ENCODE measurements at regions not wholly inside any gene's neighbourhood (a gene's known extent, or its start where the extent isn't known, plus 50 kb on each side); places are given as distances from the start of the nearest gene placed in this dataset.

DNA sequence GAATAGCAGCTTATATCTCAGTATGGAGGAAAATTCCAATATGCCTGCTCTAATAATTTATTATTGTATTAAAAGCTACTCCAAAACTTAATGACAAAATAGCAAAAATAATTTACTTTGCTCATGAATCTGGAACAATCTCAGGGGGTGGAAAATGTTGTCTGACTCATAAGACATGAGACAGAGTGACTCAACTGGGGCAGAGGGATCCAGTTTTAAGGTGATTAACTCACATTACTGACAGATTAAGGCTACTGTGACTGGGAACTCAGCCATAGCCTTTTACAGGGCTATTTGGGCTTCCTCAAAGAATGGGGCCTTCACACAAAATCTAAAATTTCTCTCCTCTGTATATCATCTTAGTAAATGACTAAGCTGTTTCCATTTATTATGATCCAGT lies 1172.9 kb downstream of the CDH12 start:
- intact Hi-C loops (cut with DNase I) = no loop called here
- Histone ChIP-seq H3K27me3 (replicated peaks; ENCODE audit: insufficient read depth) (no peaks in the 10 kb centered on the region), H3K27ac (no peak overlapping the region), H3K9me3 (no peaks in the 10 kb centered on the region), H3K4me3 (no peak overlapping the region), H3K36me3 (no peaks in the 10 kb centered on the region), H3K4me1 (replicated peaks) (no peaks in the 10 kb centered on the region)
- DNase-seq (ENCODE audit: low spot score) = no peak
- TF ChIP-seq, protein P1, sequence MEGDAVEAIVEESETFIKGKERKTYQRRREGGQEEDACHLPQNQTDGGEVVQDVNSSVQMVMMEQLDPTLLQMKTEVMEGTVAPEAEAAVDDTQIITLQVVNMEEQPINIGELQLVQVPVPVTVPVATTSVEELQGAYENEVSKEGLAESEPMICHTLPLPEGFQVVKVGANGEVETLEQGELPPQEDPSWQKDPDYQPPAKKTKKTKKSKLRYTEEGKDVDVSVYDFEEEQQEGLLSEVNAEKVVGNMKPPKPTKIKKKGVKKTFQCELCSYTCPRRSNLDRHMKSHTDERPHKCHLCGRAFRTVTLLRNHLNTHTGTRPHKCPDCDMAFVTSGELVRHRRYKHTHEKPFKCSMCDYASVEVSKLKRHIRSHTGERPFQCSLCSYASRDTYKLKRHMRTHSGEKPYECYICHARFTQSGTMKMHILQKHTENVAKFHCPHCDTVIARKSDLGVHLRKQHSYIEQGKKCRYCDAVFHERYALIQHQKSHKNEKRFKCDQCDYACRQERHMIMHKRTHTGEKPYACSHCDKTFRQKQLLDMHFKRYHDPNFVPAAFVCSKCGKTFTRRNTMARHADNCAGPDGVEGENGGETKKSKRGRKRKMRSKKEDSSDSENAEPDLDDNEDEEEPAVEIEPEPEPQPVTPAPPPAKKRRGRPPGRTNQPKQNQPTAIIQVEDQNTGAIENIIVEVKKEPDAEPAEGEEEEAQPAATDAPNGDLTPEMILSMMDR (IDR thresholded peaks at IDR 0.05) = no peak
- TF ChIP-seq POLR2AphosphoS5 (IDR thresholded peaks at IDR 0.05) = no peak
- TF ChIP-seq POLR2A (IDR thresholded peaks at IDR 0.05) = no peak

GRCh38 chr5:21678526-21678925 lies 1174.6 kb downstream of the CDH12 start:
- Histone ChIP-seq H3K27ac (no peak overlapping the region), H3K36me3 (no peaks in the 10 kb centered on the region), H3K4me3 (no peak overlapping the region), H3K27me3 (replicated peaks; ENCODE audit: insufficient read depth) (no peaks in the 10 kb centered on the region), H3K4me1 (replicated peaks) (no peaks in the 10 kb centered on the region), H3K9me3 (no peaks in the 10 kb centered on the region)
- no peak for DNase-seq (ENCODE audit: low spot score)
- 50% methylated on average over 1 of the region's 1 CpG for WGBS
- TF ChIP-seq POLR2A (IDR thresholded peaks at IDR 0.05) = no peak
- TF ChIP-seq, protein P1 (IDR thresholded peaks at IDR 0.05) = no peak
- intact Hi-C loops (cut with DNase I) = no loop called here

DNA sequence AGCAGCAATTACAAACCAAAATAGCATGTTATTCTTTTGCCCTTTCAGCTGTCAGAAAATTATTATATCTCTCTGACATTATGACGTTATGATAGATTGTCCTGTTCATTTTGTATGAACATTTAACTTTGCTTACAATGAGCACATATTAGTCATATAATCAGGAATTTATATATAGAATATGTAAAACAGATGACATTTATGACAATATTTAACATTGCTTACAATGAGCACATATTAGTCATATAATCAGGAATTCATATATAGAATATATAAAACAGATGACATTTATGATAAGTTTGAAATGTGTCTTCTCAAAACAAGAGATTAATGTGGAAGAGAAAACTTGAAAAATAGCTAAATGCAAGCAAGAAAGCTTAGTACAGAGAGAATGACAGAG lies 1180.2 kb downstream of the CDH12 start:
- TF ChIP-seq, protein P1 (IDR thresholded peaks at IDR 0.05) = no peak
- TF ChIP-seq POLR2A (IDR thresholded peaks at IDR 0.05) (no peak), POLR2AphosphoS5 (IDR thresholded peaks at IDR 0.05) (no peak)
- 81% methylated on average over 1 of the region's 1 CpG for WGBS
- H3K9me3 ChIP-seq = no peaks in the 10 kb centered on the region
- no peaks in the 10 kb centered on the region for H3K27me3 ChIP-seq (replicated peaks; ENCODE audit: insufficient read depth)
- no peak overlapping the region for H3K4me3 ChIP-seq
- intact Hi-C loops (cut with DNase I) = no loop called here
- no peak overlapping the region for H3K27ac ChIP-seq
- DNase-seq (ENCODE audit: low spot score) = no peak
- no peaks in the 10 kb centered on the region for H3K4me1 ChIP-seq (replicated peaks)
- no peaks in the 10 kb centered on the region for H3K36me3 ChIP-seq

GRCh38 chr5:21672360-21672759 lies 1180.8 kb downstream of the CDH12 start:
- Histone ChIP-seq H3K36me3 (no peaks in the 10 kb centered on the region), H3K4me1 (replicated peaks) (no peaks in the 10 kb centered on the region), H3K9me3 (no peaks in the 10 kb centered on the region), H3K27ac (no peak overlapping the region), H3K4me3 (no peak overlapping the region), H3K27me3 (replicated peaks; ENCODE audit: insufficient read depth) (no peaks in the 10 kb centered on the region)
- TF ChIP-seq, protein P1 (IDR thresholded peaks at IDR 0.05) = no peak
- intact Hi-C loops (cut with DNase I) = no loop called here
- DNase-seq (ENCODE audit: low spot score) = no peak

DNA sequence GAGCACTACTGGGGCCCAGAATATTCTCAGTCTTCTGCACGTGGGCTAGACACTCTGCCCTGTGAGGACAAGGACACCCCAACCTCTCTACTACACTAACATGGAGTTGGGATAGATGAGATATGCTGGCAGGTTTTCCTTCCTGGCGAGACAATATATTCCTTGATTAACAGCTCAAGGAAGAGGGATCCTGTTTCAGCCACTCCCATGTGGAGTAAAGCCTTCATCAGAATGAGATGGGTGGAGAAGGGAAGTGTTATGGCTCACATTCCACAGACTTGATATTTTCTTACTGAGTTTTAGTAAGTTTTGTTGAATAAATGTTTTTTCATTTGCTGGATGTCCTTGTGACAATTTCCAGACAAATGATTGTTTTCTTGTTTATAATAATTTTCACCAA lies 1187.6 kb downstream of the CDH12 start:
- Histone ChIP-seq H3K4me1 (replicated peaks) (no peaks in the 10 kb centered on the region), H3K4me3 (no peak overlapping the region), H3K27ac (no peak overlapping the region), H3K9me3 (no peaks in the 10 kb centered on the region), H3K36me3 (no peaks in the 10 kb centered on the region), H3K27me3 (replicated peaks; ENCODE audit: insufficient read depth) (no peaks in the 10 kb centered on the region)
- no peak for DNase-seq (ENCODE audit: low spot score)
- TF ChIP-seq, protein P1 (IDR thresholded peaks at IDR 0.05) = no peak
- no peak for TF ChIP-seq POLR2A (IDR thresholded peaks at IDR 0.05)
- TF ChIP-seq POLR2AphosphoS5 (IDR thresholded peaks at IDR 0.05) = no peak
- WGBS = 55% methylated on average over 2 of the region's 2 CpGs
- intact Hi-C loops (cut with DNase I) = no loop called here
